Stimulated activated CD8-positive, alpha-beta memory T cell treated with anti-CD3 and anti-CD28 coated beads, Interleukin-15, amount 100 ng/mL, for 1 hour (primary cell): ENCODE measurements at regions not wholly inside any gene's neighbourhood (a gene's known extent, or its start where the extent isn't known, plus 50 kb on each side); places are given as distances from the start of the nearest gene placed in this dataset.
"Not testable (repeated sequence)": the region's sequence is repeated elsewhere in the genome, so short reads cannot be mapped to it uniquely, and the experiment has no call there.

Experiments
- DNase-seq: peaks from one replicate; pipeline ENCODE4 v3.0.0-alpha.2; 2020; ENCODE audit warnings: low read depth

DNA sequence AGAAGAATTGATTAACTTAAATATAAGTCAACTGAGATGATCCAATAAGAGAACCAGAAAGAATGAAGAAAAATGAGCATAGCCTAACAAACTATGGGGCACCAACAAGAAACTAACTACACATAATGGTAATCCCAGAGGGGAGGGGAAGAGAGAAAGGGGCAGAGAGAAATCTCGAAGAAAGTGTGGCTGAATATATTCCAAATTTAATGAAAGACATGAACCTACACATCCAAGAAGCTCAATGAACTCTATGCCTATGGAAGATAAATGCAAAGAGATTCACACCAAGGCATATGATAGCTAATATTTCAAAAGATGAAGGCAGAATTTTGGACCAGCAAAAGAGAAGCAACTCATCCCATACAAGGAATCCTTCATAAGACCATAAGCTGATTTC is 649.2 kb downstream of the ZEB2 start:
- DNase-seq, result no peak

- no peak for DNase-seq
Observed at GRCh38 chr2:143856978-143857377, 662.9 kb downstream of the ZEB2 start.

GRCh38 chr2:143852759-143853158 is 667.2 kb downstream of the ZEB2 start:
- no peak for DNase-seq

DNA sequence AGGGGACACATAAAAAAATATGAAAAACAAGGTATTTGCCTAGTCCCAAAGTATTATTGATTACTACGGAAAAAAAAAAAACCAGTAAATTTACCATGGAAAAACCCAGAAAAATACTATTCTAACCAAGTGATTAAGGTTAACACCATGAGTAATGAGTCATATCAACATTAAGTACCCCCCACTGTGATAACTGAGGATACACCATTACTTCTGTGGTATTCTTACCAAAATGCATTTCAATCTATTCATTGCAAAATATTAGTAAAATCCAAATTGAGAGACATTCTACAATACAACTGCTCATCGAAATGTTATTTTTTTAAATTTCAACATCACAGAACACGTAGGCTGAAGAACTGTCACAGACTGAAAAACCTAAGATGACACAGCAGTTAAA is 669.8 kb downstream of the ZEB2 start:
- DNase-seq, result no peak

- DNase-seq, result no peak
Observed at GRCh38 chr2:143847257-143847656, 672.7 kb downstream of the ZEB2 start.

GRCh38 chr2:143844986-143845385 is 674.9 kb downstream of the ZEB2 start:
- DNase-seq, result no peak

DNA sequence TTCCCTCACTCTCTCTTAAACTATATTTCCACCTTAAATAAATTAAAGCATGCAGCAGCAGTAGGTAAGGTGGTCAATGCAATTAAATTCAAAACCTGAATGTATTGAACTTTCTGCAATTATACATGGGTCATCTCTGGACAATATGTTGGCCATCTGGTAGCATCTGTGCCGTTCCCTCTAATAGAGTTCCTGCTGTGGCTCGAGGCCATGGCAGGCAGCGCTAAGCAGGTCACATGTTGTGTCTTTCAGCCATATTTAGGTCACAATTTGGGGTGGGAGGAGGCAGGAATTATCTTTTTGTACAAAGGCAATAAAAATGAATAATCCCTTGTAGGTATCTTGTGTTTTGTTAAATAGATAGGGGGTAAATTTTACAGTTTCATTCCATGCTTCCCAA is 676.2 kb downstream of the ZEB2 start:
- no peak for DNase-seq

DNA sequence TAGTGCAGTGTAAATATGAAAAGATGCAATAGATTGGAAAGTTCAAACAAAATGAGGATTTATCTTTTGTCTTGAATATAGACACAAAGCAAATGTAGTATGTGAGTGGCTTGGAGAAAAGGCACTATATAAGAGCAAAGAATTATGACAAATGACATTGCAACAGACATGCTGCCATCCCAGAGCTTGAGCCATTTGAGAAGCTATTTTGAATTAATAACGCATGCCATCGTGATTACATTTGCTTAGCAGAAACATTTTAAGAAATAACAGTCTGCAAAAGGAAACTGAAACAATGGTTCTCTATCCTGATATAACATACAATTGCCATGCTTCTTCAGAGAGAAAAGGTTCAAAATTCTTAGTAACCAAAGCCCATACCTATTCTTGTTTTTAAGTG is 677.1 kb downstream of the ZEB2 start:
- DNase-seq, result no peak

DNA sequence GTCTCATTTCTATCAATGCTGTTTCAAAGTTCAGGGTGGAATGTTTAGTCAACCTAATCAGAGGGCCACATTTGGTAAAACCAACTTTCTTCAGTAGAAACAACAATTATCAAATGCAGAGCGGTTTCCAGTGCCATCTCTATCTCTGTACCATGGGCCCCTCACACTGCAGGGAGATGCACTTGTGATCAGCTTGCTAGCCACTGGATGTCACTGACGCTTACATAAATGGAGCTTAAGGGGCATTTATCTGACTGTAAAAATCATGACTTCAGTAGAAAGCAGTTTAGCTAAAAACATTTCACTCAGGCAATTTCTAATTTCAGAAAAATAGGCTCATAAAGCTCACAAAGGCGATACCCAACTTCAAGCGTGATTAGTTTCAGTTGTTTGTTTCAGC is 678.0 kb downstream of the ZEB2 start:
- no peak for DNase-seq

- DNase-seq, result no peak
Observed at GRCh38 chr2:143840601-143841000, 679.3 kb downstream of the ZEB2 start.

DNA sequence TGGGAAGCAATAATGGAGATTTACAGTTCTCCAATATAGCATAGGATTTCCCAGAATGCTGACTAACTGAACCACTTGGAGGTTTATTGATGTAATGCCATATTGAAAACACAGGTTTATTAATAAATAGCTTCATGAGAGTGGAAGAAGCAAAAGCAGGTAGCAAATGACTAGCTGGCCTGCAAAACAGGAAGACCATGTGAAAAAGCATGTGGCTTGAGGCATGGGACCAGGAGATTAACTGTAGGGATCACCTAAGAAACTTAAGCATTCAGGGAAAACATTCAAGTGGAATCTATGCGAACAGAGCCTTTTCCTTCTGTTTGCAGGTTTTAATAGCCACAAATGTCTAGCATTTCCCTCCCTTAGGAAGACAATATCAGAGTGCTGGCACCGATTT is 679.7 kb downstream of the ZEB2 start:
- DNase-seq, result no peak

DNA sequence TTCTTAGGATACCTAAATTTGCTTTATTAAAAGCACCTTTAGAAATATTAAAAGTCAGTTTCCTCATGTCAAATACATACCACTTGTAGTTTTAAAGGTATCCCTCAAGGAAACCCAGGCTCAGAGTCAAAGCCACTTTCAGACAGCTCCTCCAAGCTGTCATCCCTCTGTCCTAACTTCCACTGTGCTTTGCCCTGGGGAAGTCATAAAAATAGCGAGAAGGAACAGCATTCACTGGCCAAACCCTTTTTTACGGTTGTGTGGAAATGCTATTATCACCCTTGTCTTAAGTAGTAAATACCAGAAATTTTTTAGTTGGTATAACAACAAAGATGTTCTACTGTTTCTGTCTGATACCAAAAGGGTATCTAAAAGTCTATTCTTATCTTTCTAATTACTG is 680.5 kb downstream of the ZEB2 start:
- no peak for DNase-seq

DNA sequence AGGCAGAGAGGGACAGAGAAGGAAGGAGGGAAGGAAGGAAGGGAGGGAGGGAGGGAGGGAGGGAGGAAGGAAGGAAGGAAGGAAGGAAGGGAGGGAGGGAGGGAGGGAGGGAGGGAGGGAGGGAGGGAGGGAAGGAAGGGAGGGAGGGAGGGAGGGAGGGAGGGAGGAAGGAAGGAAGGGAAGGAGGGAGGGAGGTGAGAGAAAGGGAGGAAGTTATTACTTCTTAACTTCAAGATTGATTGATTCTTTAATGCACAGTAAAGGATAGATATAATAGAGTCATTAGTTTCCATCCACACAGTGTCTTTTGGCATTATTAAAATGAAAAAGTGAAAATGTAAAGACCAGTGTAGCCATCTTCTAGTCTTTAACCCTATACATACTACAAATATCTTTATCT is 682.9 kb downstream of the ZEB2 start:
- not testable (repeated sequence) for DNase-seq

- no peak for DNase-seq
Observed at GRCh38 chr2:143835481-143835880, 684.4 kb downstream of the ZEB2 start.

DNA sequence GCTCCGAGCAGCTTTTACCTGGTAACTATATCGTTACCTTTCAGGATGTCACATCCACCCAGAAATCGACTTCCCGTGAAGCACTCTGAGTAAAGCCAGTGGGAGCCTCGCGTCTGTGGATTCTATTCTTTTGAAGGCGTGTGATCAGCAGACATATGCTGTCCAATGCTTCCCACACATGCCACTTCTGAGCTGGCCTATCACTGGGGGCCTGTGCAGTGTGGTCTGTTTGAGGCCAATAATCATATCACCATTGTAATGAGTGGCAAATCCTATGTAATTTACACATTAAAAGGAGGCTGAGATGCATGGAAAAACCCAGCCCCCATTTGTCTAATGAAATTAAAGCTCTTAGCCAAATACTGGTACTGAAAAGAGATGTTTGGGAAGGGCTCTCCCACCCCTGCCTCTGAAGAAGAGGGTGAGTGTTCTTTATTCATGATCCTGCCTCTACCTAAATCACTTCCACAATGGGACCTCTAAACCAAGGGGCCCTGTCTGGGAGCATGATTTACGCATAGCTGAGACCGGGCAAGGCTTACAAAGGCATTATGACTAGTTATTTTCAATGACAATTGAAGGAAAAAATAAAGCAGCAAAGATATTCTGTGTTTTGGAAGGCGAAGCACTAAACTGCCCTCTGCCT is 686.8 kb downstream of the ZEB2 start:
- DNase-seq, result no peak

GRCh38 chr2:143830476-143830875 is 689.4 kb downstream of the ZEB2 start:
- DNase-seq, result no peak

GRCh38 chr2:143828763-143829537 is 691.0 kb downstream of the ZEB2 start:
- DNase-seq, result no peak

- DNase-seq, result no peak
Observed at GRCh38 chr2:143824791-143825190, 695.1 kb downstream of the ZEB2 start.

- no peak for DNase-seq
Observed at GRCh38 chr2:143823876-143824275, 694.7 kb downstream of the ARHGAP15 start.

- no peak for DNase-seq
Observed at GRCh38 chr2:143823296-143823695, 694.1 kb downstream of the ARHGAP15 start.

- no peak for DNase-seq
Observed at GRCh38 chr2:143822736-143823135, 693.5 kb downstream of the ARHGAP15 start.

GRCh38 chr2:143819764-143820163 is 690.5 kb downstream of the ARHGAP15 start:
- DNase-seq, result no peak

- DNase-seq, result no peak
Observed at GRCh38 chr2:143819190-143819735, 690.0 kb downstream of the ARHGAP15 start.
